PFSK-1 (cell line): ENCODE measurements at regions not wholly inside any gene's neighbourhood (a gene's known extent, or its start where the extent isn't known, plus 50 kb on each side); places are given as distances from the start of the nearest gene placed in this dataset.

Experiments used
- SIN3A ChIP-seq: IDR thresholded peaks from 2 replicates; pipeline ENCODE4 v1.6.1; 2012; ENCODE audit warnings: mild to moderate bottlenecking, low read length, moderate library complexity, borderline replicate concordance; ENCODE audit not compliant: insufficient read depth
- TAF1 ChIP-seq: IDR thresholded peaks from 2 replicates; pipeline ENCODE4 v1.6.1; 2012; ENCODE audit warnings: low read length, control low read depth, borderline replicate concordance; ENCODE audit not compliant: insufficient read depth
- TF ChIP-seq, protein P1 (sequence below), 2 experiments: IDR thresholded peaks; 2 replicates each; pipeline versions ENCODE4 v1.6.1 to v1.8.0; 2011 to 2012; ENCODE audit warnings: low read depth in 2 of 2, low read length in 2 of 2, control low read depth in 1 of 2, inconsistent platforms in 1 of 2, mild to moderate bottlenecking in 1 of 2, moderate library complexity in 1 of 2; ENCODE audit not compliant: insufficient read depth in 1 of 2

DNA sequence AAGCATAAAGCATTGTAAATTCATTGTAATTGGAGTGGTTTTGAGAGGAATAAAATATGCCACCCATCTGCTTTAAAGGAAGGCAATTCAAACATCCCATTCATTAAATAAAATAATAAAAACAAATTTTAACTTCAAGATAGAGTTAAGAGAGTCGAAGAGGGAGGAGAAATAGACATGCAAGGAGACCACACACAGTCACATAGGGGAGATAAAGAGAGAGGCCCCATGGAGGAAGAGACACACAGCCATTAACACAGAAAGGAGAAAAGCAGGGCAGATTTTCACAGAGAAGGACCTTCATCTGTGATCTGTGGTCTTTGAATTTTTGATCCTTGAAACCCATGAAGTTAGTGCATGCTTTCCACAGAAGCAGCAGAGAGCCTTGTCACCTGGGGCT, 214.3 kb upstream of the TCF21 start:
- TF ChIP-seq TAF1 (no peak), SIN3A (no peak)
- TF ChIP-seq, protein P1, sequence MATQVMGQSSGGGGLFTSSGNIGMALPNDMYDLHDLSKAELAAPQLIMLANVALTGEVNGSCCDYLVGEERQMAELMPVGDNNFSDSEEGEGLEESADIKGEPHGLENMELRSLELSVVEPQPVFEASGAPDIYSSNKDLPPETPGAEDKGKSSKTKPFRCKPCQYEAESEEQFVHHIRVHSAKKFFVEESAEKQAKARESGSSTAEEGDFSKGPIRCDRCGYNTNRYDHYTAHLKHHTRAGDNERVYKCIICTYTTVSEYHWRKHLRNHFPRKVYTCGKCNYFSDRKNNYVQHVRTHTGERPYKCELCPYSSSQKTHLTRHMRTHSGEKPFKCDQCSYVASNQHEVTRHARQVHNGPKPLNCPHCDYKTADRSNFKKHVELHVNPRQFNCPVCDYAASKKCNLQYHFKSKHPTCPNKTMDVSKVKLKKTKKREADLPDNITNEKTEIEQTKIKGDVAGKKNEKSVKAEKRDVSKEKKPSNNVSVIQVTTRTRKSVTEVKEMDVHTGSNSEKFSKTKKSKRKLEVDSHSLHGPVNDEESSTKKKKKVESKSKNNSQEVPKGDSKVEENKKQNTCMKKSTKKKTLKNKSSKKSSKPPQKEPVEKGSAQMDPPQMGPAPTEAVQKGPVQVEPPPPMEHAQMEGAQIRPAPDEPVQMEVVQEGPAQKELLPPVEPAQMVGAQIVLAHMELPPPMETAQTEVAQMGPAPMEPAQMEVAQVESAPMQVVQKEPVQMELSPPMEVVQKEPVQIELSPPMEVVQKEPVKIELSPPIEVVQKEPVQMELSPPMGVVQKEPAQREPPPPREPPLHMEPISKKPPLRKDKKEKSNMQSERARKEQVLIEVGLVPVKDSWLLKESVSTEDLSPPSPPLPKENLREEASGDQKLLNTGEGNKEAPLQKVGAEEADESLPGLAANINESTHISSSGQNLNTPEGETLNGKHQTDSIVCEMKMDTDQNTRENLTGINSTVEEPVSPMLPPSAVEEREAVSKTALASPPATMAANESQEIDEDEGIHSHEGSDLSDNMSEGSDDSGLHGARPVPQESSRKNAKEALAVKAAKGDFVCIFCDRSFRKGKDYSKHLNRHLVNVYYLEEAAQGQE (IDR thresholded peaks at IDR 0.05; ENCODE audit: insufficient read depth in 1 of 2, low read depth in 2 of 2, low read length in 2 of 2): no peak
